ENCODE measurements at regions not wholly inside any gene's neighbourhood (a gene's known extent, or its start where the extent isn't known, plus 50 kb on each side); places are given as distances from the start of the nearest gene placed in this dataset.

- no peak for DNase-seq
Measured at GRCh38 chr5:142507531-142508372, 178.1 kb downstream of the FGF1 start.

GRCh38 chr5:142506756-142507155 is 179.1 kb downstream of the FGF1 start:
- DNase-seq: no peak

- DNase-seq: no peak
Measured at GRCh38 chr5:142506046-142506445, 179.8 kb downstream of the FGF1 start.

GRCh38 chr5:142501890-142502289 is 177.1 kb upstream of the SPRY4 start:
- no peak for DNase-seq

GRCh38 chr5:142500227-142500905 is 175.5 kb upstream of the SPRY4 start:
- DNase-seq: no peak

GRCh38 chr5:142499591-142500226 is 174.9 kb upstream of the SPRY4 start:
- no peak for DNase-seq

GRCh38 chr5:142498298-142498697 is 173.5 kb upstream of the SPRY4 start:
- no peak for DNase-seq

- no peak for DNase-seq
Measured at GRCh38 chr5:142495531-142495930, 170.7 kb upstream of the SPRY4 start.

GRCh38 chr5:142493875-142494518 is 169.2 kb upstream of the SPRY4 start:
- no peak for DNase-seq

GRCh38 chr5:142492781-142493281 is 168.0 kb upstream of the SPRY4 start:
- no peak for DNase-seq

GRCh38 chr5:142491679-142492078 is 166.9 kb upstream of the SPRY4 start:
- no peak for DNase-seq

- no peak for DNase-seq
Measured at GRCh38 chr5:142491270-142491669, 166.4 kb upstream of the SPRY4 start.

- no peak for DNase-seq
Measured at GRCh38 chr5:142486581-142486980, 161.8 kb upstream of the SPRY4 start.

GRCh38 chr5:142486020-142486419 is 161.2 kb upstream of the SPRY4 start:
- DNase-seq: no peak

- no peak for DNase-seq
Measured at GRCh38 chr5:142484821-142485387, 160.1 kb upstream of the SPRY4 start.

GRCh38 chr5:142482207-142482606 is 157.4 kb upstream of the SPRY4 start:
- no peak for DNase-seq

GRCh38 chr5:142481410-142481809 is 156.6 kb upstream of the SPRY4 start:
- DNase-seq: no peak

- no peak for DNase-seq
Measured at GRCh38 chr5:142479854-142480519, 155.2 kb upstream of the SPRY4 start.

GRCh38 chr5:142479150-142479549 is 154.3 kb upstream of the SPRY4 start:
- no peak for DNase-seq

GRCh38 chr5:142478113-142478512 is 153.3 kb upstream of the SPRY4 start:
- DNase-seq: no peak

GRCh38 chr5:142475102-142475513 is 150.3 kb upstream of the SPRY4 start:
- DNase-seq: no peak

GRCh38 chr5:142474431-142475094 is 149.7 kb upstream of the SPRY4 start:
- no peak for DNase-seq

Data from NCI-H510A (cell line).